ENCODE measurements at regions not wholly inside any gene's neighbourhood (a gene's known extent, or its start where the extent isn't known, plus 50 kb on each side); places are given as distances from the start of the nearest gene placed in this dataset.

DNA sequence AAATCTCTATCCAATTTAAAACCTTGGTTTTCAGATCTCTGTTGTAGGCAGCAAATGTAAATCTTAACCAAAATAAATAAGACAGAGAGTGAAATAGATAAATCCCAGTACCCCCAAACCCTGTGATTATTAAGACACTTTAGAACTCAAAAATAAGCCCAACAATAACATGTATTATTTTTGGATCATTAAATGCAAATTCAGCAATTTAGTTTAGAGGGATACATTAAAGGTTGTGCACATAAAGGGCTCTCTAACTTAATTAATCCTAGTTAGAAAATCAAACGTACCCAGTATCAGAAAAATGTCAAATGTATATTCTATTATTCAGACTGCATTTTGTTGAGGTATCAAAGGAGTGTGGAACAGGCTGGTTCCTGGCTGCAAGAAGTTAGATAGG, 416.8 kb downstream of the SLC16A7 start:
- DNase-seq (no peak), ATAC-seq (replicated peaks in 1 of 4) (no peak)
- H3K36me3 ChIP-seq (ENCODE audit: control insufficient read depth in 2 of 2, extremely low read depth in 1 of 2, insufficient read depth in 1 of 2, low read length in 1 of 2), result no peaks in the 10 kb centered on the region
- H3K4me1 ChIP-seq (ENCODE audit: control insufficient read depth in 1 of 2, extremely low read depth in 1 of 2, insufficient read depth in 2 of 2, low read length in 2 of 2), result no peaks in the 10 kb centered on the region
- Mint-ChIP-seq H3K9me3 (peaks cover 0 to 10% (median 2%) of the 10 kb centered on the region in 3 donors), H3K27me3 (no peaks in the 10 kb centered on the region), H3K4me3 (no peak overlapping the region), H3K36me3 (no peaks in the 10 kb centered on the region), H3K27ac (no peak overlapping the region), H3K4me1 (no peaks in the 10 kb centered on the region)
- no peak overlapping the region for H3K4me3 ChIP-seq (ENCODE audit: control insufficient read depth in 1 of 2, extremely low read depth in 1 of 2, low read length in 1 of 2)
- no CpG with 5 or more reads among the region's 1 CpG for WGBS (ENCODE audit: insufficient coverage)
- H3K27me3 ChIP-seq (replicated peaks in 1 of 2; ENCODE audit: control insufficient read depth in 2 of 2, extremely low read depth in 1 of 2, insufficient read depth in 2 of 2, low read length in 1 of 2), result no peaks in the 10 kb centered on the region
- H3K27ac ChIP-seq (ENCODE audit: low read length), result no peak overlapping the region
- POLR2A ChIA-PET, result no interaction called here
- CTCF ChIA-PET, result no interaction called here
- H3K9me3 ChIP-seq, result no peaks in the 10 kb centered on the region

- POLR2A ChIA-PET, result no interaction called here
Observed at GRCh38 chr12:60014436-60014835, 418.6 kb downstream of the SLC16A7 start.

GRCh38 chr12:60020068-60020467, 424.2 kb downstream of the SLC16A7 start:
- Mint-ChIP-seq H3K36me3 (no peaks in the 10 kb centered on the region), H3K27me3 (no peaks in the 10 kb centered on the region), H3K4me3 (no peak overlapping the region), H3K9me3 (peaks cover 0 to 5% (median 2%) of the 10 kb centered on the region in 3 donors), H3K4me1 (no peaks in the 10 kb centered on the region), H3K27ac (no peak overlapping the region)
- Histone ChIP-seq H3K27me3 (replicated peaks in 1 of 2; ENCODE audit: control insufficient read depth in 2 of 2, extremely low read depth in 1 of 2, insufficient read depth in 2 of 2, low read length in 1 of 2) (no peaks in the 10 kb centered on the region), H3K27ac (ENCODE audit: low read length) (no peak overlapping the region), H3K9me3 (no peaks in the 10 kb centered on the region), H3K4me3 (ENCODE audit: control insufficient read depth in 1 of 2, extremely low read depth in 1 of 2, low read length in 1 of 2) (no peak overlapping the region), H3K36me3 (ENCODE audit: control insufficient read depth in 2 of 2, extremely low read depth in 1 of 2, insufficient read depth in 1 of 2, low read length in 1 of 2) (no peaks in the 10 kb centered on the region), H3K4me1 (ENCODE audit: control insufficient read depth in 1 of 2, extremely low read depth in 1 of 2, insufficient read depth in 2 of 2, low read length in 2 of 2) (no peaks in the 10 kb centered on the region)
- POLR2A ChIA-PET, result no interaction called here
- no peak for DNase-seq
- CTCF ChIA-PET, result no interaction called here
- no CpG with 5 or more reads among the region's 2 CpGs for WGBS (ENCODE audit: insufficient coverage)
- no peak for ATAC-seq (replicated peaks in 1 of 4)

More at GRCh38 chr12:60014436-60014835, 418.6 kb downstream of the SLC16A7 start:
- H3K4me3 Mint-ChIP-seq, result no peak overlapping the region
- no peak for DNase-seq
- H3K36me3 Mint-ChIP-seq, result no peaks in the 10 kb centered on the region
- ATAC-seq (replicated peaks in 1 of 4), result no peak
- Histone ChIP-seq H3K27me3 (replicated peaks in 1 of 2; ENCODE audit: control insufficient read depth in 2 of 2, extremely low read depth in 1 of 2, insufficient read depth in 2 of 2, low read length in 1 of 2) (no peaks in the 10 kb centered on the region), H3K27ac (ENCODE audit: low read length) (no peak overlapping the region), H3K4me3 (ENCODE audit: control insufficient read depth in 1 of 2, extremely low read depth in 1 of 2, low read length in 1 of 2) (no peak overlapping the region), H3K4me1 (ENCODE audit: control insufficient read depth in 1 of 2, extremely low read depth in 1 of 2, insufficient read depth in 2 of 2, low read length in 2 of 2) (no peaks in the 10 kb centered on the region), H3K9me3 (no peaks in the 10 kb centered on the region), H3K36me3 (ENCODE audit: control insufficient read depth in 2 of 2, extremely low read depth in 1 of 2, insufficient read depth in 1 of 2, low read length in 1 of 2) (no peaks in the 10 kb centered on the region)
- CTCF ChIA-PET, result no interaction called here
- H3K27ac Mint-ChIP-seq, result no peak overlapping the region
- no peaks in the 10 kb centered on the region for H3K27me3 Mint-ChIP-seq
- no peaks in the 10 kb centered on the region for H3K4me1 Mint-ChIP-seq
- H3K9me3 Mint-ChIP-seq, result peaks cover 0 to 10% (median 2%) of the 10 kb centered on the region in 3 donors

- H3K4me3 ChIP-seq (ENCODE audit: control insufficient read depth in 1 of 2, extremely low read depth in 1 of 2, low read length in 1 of 2), result no peak overlapping the region
- H3K9me3 ChIP-seq, result no peaks in the 10 kb centered on the region
- no peak overlapping the region for H3K27ac ChIP-seq (ENCODE audit: low read length)
- POLR2A ChIA-PET, result no interaction called here
- no peaks in the 10 kb centered on the region for H3K4me1 Mint-ChIP-seq
- no peak for DNase-seq
- no peaks in the 10 kb centered on the region for H3K4me1 ChIP-seq (ENCODE audit: control insufficient read depth in 1 of 2, extremely low read depth in 1 of 2, insufficient read depth in 2 of 2, low read length in 2 of 2)
- no peaks in the 10 kb centered on the region for H3K36me3 Mint-ChIP-seq
- H3K27me3 Mint-ChIP-seq, result no peaks in the 10 kb centered on the region
- H3K9me3 Mint-ChIP-seq, result peaks cover 0 to 9% (median 0%) of the 10 kb centered on the region in 3 donors
- WGBS (ENCODE audit: insufficient coverage), result 100% methylated on average over 3 of the region's 3 CpGs
- H3K4me3 Mint-ChIP-seq, result no peak overlapping the region
- H3K27me3 ChIP-seq (replicated peaks in 1 of 2; ENCODE audit: control insufficient read depth in 2 of 2, extremely low read depth in 1 of 2, insufficient read depth in 2 of 2, low read length in 1 of 2), result no peaks in the 10 kb centered on the region
- no peak for ATAC-seq (replicated peaks in 1 of 4)
- H3K27ac Mint-ChIP-seq, result no peak overlapping the region
- CTCF ChIA-PET, result no interaction called here
- no peaks in the 10 kb centered on the region for H3K36me3 ChIP-seq (ENCODE audit: control insufficient read depth in 2 of 2, extremely low read depth in 1 of 2, insufficient read depth in 1 of 2, low read length in 1 of 2)
Observed at GRCh38 chr12:60021235-60021634, 425.4 kb downstream of the SLC16A7 start.

GRCh38 chr12:60027266-60027665, 431.4 kb downstream of the SLC16A7 start:
- Histone ChIP-seq H3K9me3 (no peaks in the 10 kb centered on the region), H3K4me3 (ENCODE audit: control insufficient read depth in 1 of 2, extremely low read depth in 1 of 2, low read length in 1 of 2) (no peak overlapping the region), H3K27ac (ENCODE audit: low read length) (no peak overlapping the region), H3K36me3 (ENCODE audit: control insufficient read depth in 2 of 2, extremely low read depth in 1 of 2, insufficient read depth in 1 of 2, low read length in 1 of 2) (no peaks in the 10 kb centered on the region), H3K4me1 (ENCODE audit: control insufficient read depth in 1 of 2, extremely low read depth in 1 of 2, insufficient read depth in 2 of 2, low read length in 2 of 2) (no peaks in the 10 kb centered on the region), H3K27me3 (replicated peaks in 1 of 2; ENCODE audit: control insufficient read depth in 2 of 2, extremely low read depth in 1 of 2, insufficient read depth in 2 of 2, low read length in 1 of 2) (no peaks in the 10 kb centered on the region)
- Mint-ChIP-seq H3K4me1 (no peaks in the 10 kb centered on the region), H3K27me3 (no peaks in the 10 kb centered on the region), H3K4me3 (no peak overlapping the region), H3K9me3 (peaks cover 0 to 9% (median 2%) of the 10 kb centered on the region in 3 donors), H3K36me3 (no peaks in the 10 kb centered on the region), H3K27ac (no peak overlapping the region)
- CTCF ChIA-PET, result no interaction called here
- WGBS (ENCODE audit: insufficient coverage), result 100% methylated on average over 2 of the region's 3 CpGs
- POLR2A ChIA-PET, result no interaction called here
- DNase-seq, result no peak
- no peak for ATAC-seq (replicated peaks in 1 of 4)

DNA sequence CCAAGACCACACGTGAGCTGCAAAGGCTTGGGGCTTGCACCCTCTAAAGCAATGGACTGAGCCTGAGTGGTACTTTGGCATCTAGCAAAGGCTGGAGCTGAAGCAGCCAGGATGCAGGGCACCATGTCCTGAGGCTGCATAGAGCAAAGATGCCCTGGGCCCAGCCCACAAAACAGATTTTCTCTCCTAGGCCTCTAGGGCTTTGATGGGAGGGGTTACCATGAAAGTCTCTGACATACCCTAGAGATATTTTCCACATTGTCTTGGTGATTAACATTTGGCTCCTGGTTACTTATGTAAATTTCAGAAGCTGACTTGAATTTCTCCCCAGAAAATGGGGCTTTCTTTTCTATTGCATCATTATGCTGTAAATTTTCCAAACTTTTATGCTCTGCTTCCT, 438.3 kb downstream of the SLC16A7 start:
- Histone ChIP-seq H3K4me3 (ENCODE audit: control insufficient read depth in 1 of 2, extremely low read depth in 1 of 2, low read length in 1 of 2) (no peak overlapping the region), H3K4me1 (ENCODE audit: control insufficient read depth in 1 of 2, extremely low read depth in 1 of 2, insufficient read depth in 2 of 2, low read length in 2 of 2) (no peaks in the 10 kb centered on the region), H3K27me3 (replicated peaks in 1 of 2; ENCODE audit: control insufficient read depth in 2 of 2, extremely low read depth in 1 of 2, insufficient read depth in 2 of 2, low read length in 1 of 2) (no peaks in the 10 kb centered on the region), H3K36me3 (ENCODE audit: control insufficient read depth in 2 of 2, extremely low read depth in 1 of 2, insufficient read depth in 1 of 2, low read length in 1 of 2) (no peaks in the 10 kb centered on the region), H3K9me3 (no peaks in the 10 kb centered on the region), H3K27ac (ENCODE audit: low read length) (no peak overlapping the region)
- Mint-ChIP-seq H3K4me1 (no peaks in the 10 kb centered on the region), H3K4me3 (no peak overlapping the region), H3K27ac (no peak overlapping the region), H3K9me3 (peaks cover 11 to 16% (median 16%) of the 10 kb centered on the region in 3 donors), H3K36me3 (no peaks in the 10 kb centered on the region), H3K27me3 (no peaks in the 10 kb centered on the region)
- WGBS (ENCODE audit: insufficient coverage), result 20% methylated on average over 1 of the region's 1 CpG
- CTCF ChIA-PET, result no interaction called here
- no peak for DNase-seq
- POLR2A ChIA-PET, result no interaction called here
- ATAC-seq (replicated peaks in 1 of 4), result no peak

DNA sequence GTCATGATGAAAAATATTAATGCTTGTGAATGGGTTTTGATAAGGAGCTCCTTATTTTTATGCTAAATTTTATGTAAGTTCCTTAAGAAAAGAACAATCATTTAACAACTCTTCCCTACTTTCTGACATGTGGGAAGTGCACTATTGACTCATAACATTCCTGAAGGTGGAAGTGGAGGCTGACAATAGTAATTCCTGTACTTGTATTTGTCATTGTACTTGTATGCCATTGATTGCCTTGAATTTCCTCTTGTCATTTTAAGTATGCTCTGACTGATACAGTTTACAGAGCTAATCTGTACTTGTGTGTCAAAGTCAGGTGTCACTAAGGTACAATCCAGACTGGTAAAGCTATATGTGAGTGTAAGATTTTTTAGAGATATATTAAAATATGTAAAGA, 440.0 kb downstream of the SLC16A7 start:
- no peak for ATAC-seq (replicated peaks in 1 of 4)
- H3K27ac ChIP-seq (ENCODE audit: low read length), result no peak overlapping the region
- Mint-ChIP-seq H3K9me3 (peaks cover 11 to 19% (median 16%) of the 10 kb centered on the region in 3 donors), H3K4me3 (no peak overlapping the region), H3K4me1 (no peaks in the 10 kb centered on the region), H3K36me3 (no peaks in the 10 kb centered on the region), H3K27ac (no peak overlapping the region), H3K27me3 (no peaks in the 10 kb centered on the region)
- no peak overlapping the region for H3K4me3 ChIP-seq (ENCODE audit: control insufficient read depth in 1 of 2, extremely low read depth in 1 of 2, low read length in 1 of 2)
- no peaks in the 10 kb centered on the region for H3K9me3 ChIP-seq
- POLR2A ChIA-PET, result no interaction called here
- no peaks in the 10 kb centered on the region for H3K36me3 ChIP-seq (ENCODE audit: control insufficient read depth in 2 of 2, extremely low read depth in 1 of 2, insufficient read depth in 1 of 2, low read length in 1 of 2)
- H3K4me1 ChIP-seq (ENCODE audit: control insufficient read depth in 1 of 2, extremely low read depth in 1 of 2, insufficient read depth in 2 of 2, low read length in 2 of 2), result no peaks in the 10 kb centered on the region
- no peaks in the 10 kb centered on the region for H3K27me3 ChIP-seq (replicated peaks in 1 of 2; ENCODE audit: control insufficient read depth in 2 of 2, extremely low read depth in 1 of 2, insufficient read depth in 2 of 2, low read length in 1 of 2)
- DNase-seq, result no peak
- CTCF ChIA-PET, result no interaction called here

All from T-cell (primary cell).